ENCODE measurements at regions not wholly inside any gene's neighbourhood (a gene's known extent, or its start where the extent isn't known, plus 50 kb on each side); places are given as distances from the start of the nearest gene placed in this dataset.

GRCh38 chr2:212814941-212815340, 276.3 kb upstream of the ERBB4 start:
- TF ChIP-seq CTCF (conservative IDR thresholded peaks at IDR 0.05; ENCODE audit: low read depth, low read length): no peak
- no peak for TF ChIP-seq EZH2phosphoT487 (IDR thresholded peaks at IDR 0.05; ENCODE audit: borderline replicate concordance, low read length)
- TF ChIP-seq EZH2 (IDR thresholded peaks at IDR 0.05; ENCODE audit: low read length, unreplicated experiment): no peak

Measured in PC-3 (cell line).